Neuronal stem cell (in vitro differentiated cells): ENCODE measurements at regions not wholly inside any gene's neighbourhood (a gene's known extent, or its start where the extent isn't known, plus 50 kb on each side); places are given as distances from the start of the nearest gene placed in this dataset. TPM values are rescaled to one million over a fixed set of nuclear protein-coding genes. Genes with fewer than 3 reads are reported as not detected.
"Not testable (repeated sequence)": the region's sequence is repeated elsewhere in the genome, so short reads cannot be mapped to it uniquely, and the experiment has no call there.

Source experiments
- DNase-seq: peaks from one replicate; pipeline ENCODE4 v3.0.0-alpha.2; 2013; ENCODE audit warnings: low spot score
- H2AFZ ChIP-seq: one replicate; pipeline ENCODE4 v1.6.1; 2013; ENCODE audit warnings: mild to moderate bottlenecking, low read length, inconsistent platforms
- H2AK5ac ChIP-seq: 2 replicates; pipeline ENCODE4 v1.6.1; 2013; ENCODE audit warnings: low read depth, mild to moderate bottlenecking, inconsistent platforms, low read length, moderate library complexity, mixed read lengths
- H2BK120ac ChIP-seq: 2 replicates; pipeline ENCODE4 v1.6.1; 2013; ENCODE audit warnings: low read depth, mild to moderate bottlenecking, inconsistent platforms, low read length, moderate library complexity, mixed read lengths
- H2BK12ac ChIP-seq: one replicate; pipeline ENCODE4 v1.6.1; 2013; ENCODE audit warnings: low read length, inconsistent platforms
- H2BK15ac ChIP-seq: 2 replicates; pipeline ENCODE4 v1.6.1; 2013; ENCODE audit warnings: mild to moderate bottlenecking, low read length, inconsistent platforms, mixed read lengths
- H2BK5ac ChIP-seq: one replicate; pipeline ENCODE4 v1.6.1; 2013; ENCODE audit warnings: inconsistent platforms, mild to moderate bottlenecking, low read length, moderate library complexity
- H3K14ac ChIP-seq: one replicate; pipeline ENCODE4 v1.6.1; 2013; ENCODE audit warnings: low read length, inconsistent platforms
- H3K18ac ChIP-seq: 2 replicates; pipeline ENCODE4 v1.6.1; 2013; ENCODE audit warnings: low read length, inconsistent platforms
- H3K23ac ChIP-seq: 2 replicates; pipeline ENCODE4 v1.6.1; 2013; ENCODE audit warnings: low read depth, mild to moderate bottlenecking, mixed read lengths, low read length, inconsistent platforms; ENCODE audit not compliant: poor library complexity
- H3K27ac ChIP-seq: replicated peaks from 3 replicates; pipeline ENCODE4 v1.5.1; 2013; ENCODE audit warnings: low read length, inconsistent platforms
- H3K27me3 ChIP-seq, 3 experiments: 2 replicates each; pipeline ENCODE4 v1.6.1; 2013; ENCODE audit warnings: low read length in 3 of 3, mild to moderate bottlenecking in 2 of 3, inconsistent platforms in 1 of 3, low read depth in 1 of 3, mixed read lengths in 1 of 3, moderate library complexity in 1 of 3; ENCODE audit not compliant: control insufficient read depth in 3 of 3, insufficient read depth in 3 of 3
- H3K36me3 ChIP-seq, 2 donors: replicated peaks in 1 of 2; 2 replicates each; pipeline ENCODE4 v1.6.1; 2013; ENCODE audit warnings: low read length in 2 of 2; ENCODE audit not compliant: control insufficient read depth in 2 of 2, insufficient read depth in 2 of 2
- H3K4ac ChIP-seq: 2 replicates; pipeline ENCODE4 v1.6.1; 2013; ENCODE audit warnings: inconsistent platforms, mild to moderate bottlenecking, low read length, moderate library complexity
- H3K4me1 ChIP-seq, 2 donors: 1 replicate in 1 of 2; 2 replicates in 1 of 2; pipeline ENCODE4 v1.6.1; 2013; ENCODE audit warnings: low read length in 2 of 2, low read depth in 1 of 2; ENCODE audit not compliant: control insufficient read depth in 2 of 2, insufficient read depth in 1 of 2
- H3K4me2 ChIP-seq: one replicate; pipeline ENCODE4 v1.6.1; 2013; ENCODE audit warnings: mild to moderate bottlenecking, low read length, inconsistent platforms; ENCODE audit not compliant: insufficient read depth, poor library complexity, severe bottlenecking
- H3K4me3 ChIP-seq, 2 donors: 2 replicates each; pipeline ENCODE4 v1.5.1; 2013; ENCODE audit warnings: low read length in 2 of 2, mild to moderate bottlenecking in 2 of 2, inconsistent platforms in 1 of 2, moderate library complexity in 1 of 2
- H3K79me1 ChIP-seq: one replicate; pipeline ENCODE4 v1.6.1; 2013; ENCODE audit warnings: low read depth, mild to moderate bottlenecking, inconsistent platforms, low read length, moderate library complexity
- H3K9ac ChIP-seq: one replicate; pipeline ENCODE4 v1.6.1; 2013; ENCODE audit warnings: mild to moderate bottlenecking, low read depth, low read length, inconsistent platforms; ENCODE audit not compliant: poor library complexity
- H3K9me3 ChIP-seq, 2 donors: replicated peaks in 1 of 2; 2 replicates each; pipeline versions ENCODE3 to v1.6.1; 2013; ENCODE audit warnings: low read length in 2 of 2, mild to moderate bottlenecking in 2 of 2, inconsistent platforms in 1 of 2, low read depth in 1 of 2, mixed read lengths in 1 of 2, moderate library complexity in 1 of 2; ENCODE audit not compliant: control insufficient read depth in 2 of 2, insufficient read depth in 1 of 2
- H4K8ac ChIP-seq: one replicate; pipeline ENCODE4 v1.6.1; 2013; ENCODE audit warnings: low read depth, mild to moderate bottlenecking, inconsistent platforms, low read length, moderate library complexity
- H4K91ac ChIP-seq: one replicate; pipeline ENCODE4 v1.6.1; 2013; ENCODE audit warnings: low read length, low read depth, mild to moderate bottlenecking, inconsistent platforms; ENCODE audit not compliant: poor library complexity
- WGBS, 2 donors: extraction: QIAGEN DNeasy Blood & Tissue Kit; methylation state at CpG; one replicate each; pipeline ENCODE4 v1.1.7; 2013; ENCODE audit warnings: missing lambda C conversion rate in 2 of 2, mixed read lengths in 1 of 2; ENCODE audit not compliant: insufficient read length in 2 of 2, insufficient replicate concordance in 1 of 2; ENCODE audit errors: extremely low coverage in 2 of 2; 5-methylcytosine and 5-hydroxymethylcytosine counted together
- small RNA-seq: library from polyadenylated mRNA; stranded (forward); fragments of <200 nt; extraction: miRNeasy Mini kit (QIAGEN cat#:217004); gene quantifications from one replicate; pipeline ENCODE3, GENCODE V24; 2013; ENCODE audit not compliant: insufficient read depth

GRCh38 chr7:76678500-76678899, 51.4 kb upstream of the POMZP3 start:
- H3K14ac ChIP-seq, H3K18ac ChIP-seq, H3K4me2 ChIP-seq, H2BK120ac ChIP-seq, H2BK15ac ChIP-seq, H4K91ac ChIP-seq, H3K4me3 ChIP-seq, DNase-seq, H3K27ac ChIP-seq, H3K36me3 ChIP-seq, H3K9me3 ChIP-seq, H3K27me3 ChIP-seq, H3K79me1 ChIP-seq, H3K9ac ChIP-seq, H2BK5ac ChIP-seq, H2AK5ac ChIP-seq, H2BK12ac ChIP-seq, H2AFZ ChIP-seq, H3K23ac ChIP-seq, H3K4ac ChIP-seq, H3K4me1 ChIP-seq, H4K8ac ChIP-seq: not testable (repeated sequence)
- WGBS, 2 donors: no CpG with 5 or more reads among the region's 4 CpGs

- not testable (repeated sequence) for H2BK120ac ChIP-seq, H2AK5ac ChIP-seq, H3K4me1 ChIP-seq, H3K79me1 ChIP-seq, H3K4ac ChIP-seq, H3K9ac ChIP-seq, H4K8ac ChIP-seq, H3K9me3 ChIP-seq, H4K91ac ChIP-seq, H3K18ac ChIP-seq, H3K27ac ChIP-seq, H3K14ac ChIP-seq, DNase-seq, H3K36me3 ChIP-seq, H3K4me2 ChIP-seq, H2BK5ac ChIP-seq, H2BK12ac ChIP-seq, H3K27me3 ChIP-seq, H3K23ac ChIP-seq, H3K4me3 ChIP-seq, H2AFZ ChIP-seq, H2BK15ac ChIP-seq
- WGBS, 2 donors: no CpG with 5 or more reads among the region's 1 CpG
Measured at GRCh38 chr7:76676890-76677289, 49.8 kb upstream of the POMZP3 start.

Small RNA genes in the stretch of these regions (small RNA-seq; reads per million reads assigned to genes)
- gene AC114737.2: not detected
